ENCODE measurements at regions not wholly inside any gene's neighbourhood (a gene's known extent, or its start where the extent isn't known, plus 50 kb on each side); places are given as distances from the start of the nearest gene placed in this dataset.

GRCh38 chr13:103437651-103438050 lies 371.4 kb upstream of the SLC10A2 start:
- H4K5ac ChIP-seq (ENCODE audit: insufficient read length, low read depth, low read length): no peak overlapping the region
- no peaks in the 10 kb centered on the region for H3K79me2 ChIP-seq (ENCODE audit: control insufficient read depth in 1 of 2, insufficient read depth in 2 of 2, low read length in 2 of 2)
- TF ChIP-seq CBX8 (IDR thresholded peaks at IDR 0.05; ENCODE audit: borderline replicate concordance, low read depth, low read length) (no peak), RBBP5 (IDR thresholded peaks at IDR 0.05; ENCODE audit: borderline replicate concordance, low read depth, low read length) (no peak), TBP (IDR thresholded peaks at IDR 0.05; ENCODE audit: low read depth, low read length) (no peak), NANOG (IDR thresholded peaks at IDR 0.05; ENCODE audit: insufficient read depth, low read depth, low read length, poor library complexity, severe bottlenecking) (no peak), PHF8 (conservative IDR thresholded peaks at IDR 0.05; ENCODE audit: low read depth, low read length) (no peak), SIN3A (conservative IDR thresholded peaks at IDR 0.05 in 1 of 2, IDR thresholded peaks at IDR 0.05 in 1 of 2; ENCODE audit: low read depth in 1 of 2, low read length in 2 of 2) (no peak), SP2 (IDR thresholded peaks at IDR 0.05; ENCODE audit: low read length) (no peak), TAF1 (IDR thresholded peaks at IDR 0.05; ENCODE audit: low read depth, low read length) (no peak), EP300 (IDR thresholded peaks at IDR 0.05; ENCODE audit: borderline replicate concordance in 1 of 2, low read depth in 2 of 2, low read length in 2 of 2) (no peak)
- no peak overlapping the region for H3K23ac ChIP-seq (ENCODE audit: insufficient read length)
- no peak overlapping the region for H3K9ac ChIP-seq (replicated peaks in 1 of 4; ENCODE audit: extremely low read depth in 1 of 4, low read depth in 3 of 4, low read length in 3 of 4)
- H4K8ac ChIP-seq (ENCODE audit: extremely low read depth, insufficient read depth, low read length): no peak overlapping the region
- no peaks in the 10 kb centered on the region for H3K23me2 ChIP-seq (ENCODE audit: low read depth, low read length)
- H3K27ac ChIP-seq (ENCODE audit: low read depth, low read length): no peak overlapping the region
- DNase-seq (ENCODE audit: low read depth in 1 of 2, low spot score in 2 of 2): no peak
- H3K36me3 ChIP-seq (ENCODE audit: control insufficient read depth in 2 of 4, insufficient read depth in 4 of 4, low read length in 3 of 4): no peaks in the 10 kb centered on the region
- no peak overlapping the region for H3K4me2 ChIP-seq (ENCODE audit: insufficient read depth in 1 of 2, low read depth in 2 of 2, low read length in 2 of 2)
- no peak overlapping the region for H2AK5ac ChIP-seq (ENCODE audit: low read depth, low read length)
- H3K14ac ChIP-seq (ENCODE audit: insufficient read length): no peak overlapping the region
- FAIRE-seq: no peak
- CTCF ChIA-PET (ENCODE audit: partially characterized antibody): interaction anchor here (1.2 to 1.5 kb wide), 2 partner anchors 8 to 33 kb away, joined by 3 to 6 read pairs; no protein-coding TSS in a partner anchor
- no peaks in the 10 kb centered on the region for H3K79me1 ChIP-seq (ENCODE audit: low read depth, low read length)
- H3K4me3 ChIP-seq (ENCODE audit: extremely low read depth in 1 of 4, insufficient read depth in 2 of 4, low read depth in 3 of 4, low read length in 4 of 4): no peak overlapping the region
- no peak overlapping the region for H2BK15ac ChIP-seq (ENCODE audit: low read length)
- H3K9me3 ChIP-seq (ENCODE audit: insufficient read depth in 2 of 2, low read depth in 1 of 2, low read length in 1 of 2): no peaks in the 10 kb centered on the region
- POLR2A ChIA-PET (ENCODE audit: partially characterized antibody): no interaction called here
- H4K91ac ChIP-seq (replicated peaks; ENCODE audit: insufficient read length, low read length): no peak overlapping the region
- no peak overlapping the region for H2BK120ac ChIP-seq (replicated peaks; ENCODE audit: low read depth, low read length)
- WGBS, 2 experiments (ENCODE audit: extremely low coverage in 1 of 2, insufficient coverage in 1 of 2, insufficient read length in 1 of 2, insufficient replicate concordance in 2 of 2, low coverage in 1 of 2, low lambda C conversion rate in 2 of 2, missing lambda C conversion rate in 1 of 2): 94% methylated on average over 1 of the region's 1 CpG; no CpG with 5 or more reads in 1 of the 2 experiments
- no peak overlapping the region for H2AFZ ChIP-seq (ENCODE audit: low read length)
- H3K18ac ChIP-seq (ENCODE audit: extremely low read depth, low read length): no peak overlapping the region
- H3K4ac ChIP-seq (replicated peaks; ENCODE audit: insufficient read length, low read depth, low read length): no peak overlapping the region
- H2BK20ac ChIP-seq (ENCODE audit: low read length): no peak overlapping the region
- H4K20me1 ChIP-seq (replicated peaks in 1 of 2; ENCODE audit: control insufficient read depth in 1 of 2, insufficient read depth in 2 of 2, low read length in 2 of 2): no peaks in the 10 kb centered on the region
- H3K56ac ChIP-seq (replicated peaks; ENCODE audit: insufficient read length, low read depth, low read length): no peak overlapping the region
- H2BK5ac ChIP-seq (ENCODE audit: low read depth, low read length): no peak overlapping the region
- no peak overlapping the region for H2BK12ac ChIP-seq (ENCODE audit: low read depth, low read length)
- peaks cover 0 to 6% (median 0%) of the 10 kb centered on the region in 4 experiments; a peak in 3 of 7 replicates for H3K4me1 ChIP-seq (replicated peaks in 1 of 4; ENCODE audit: control insufficient read depth in 3 of 4, insufficient read depth in 4 of 4, low read length in 3 of 4)
- H3K27me3 ChIP-seq (replicated peaks in 1 of 4; ENCODE audit: control insufficient read depth in 3 of 4, extremely low read depth in 1 of 4, insufficient read depth in 3 of 4, low read length in 3 of 4): no peaks in the 10 kb centered on the region
